COLO668 (cell line): ENCODE measurements at regions not wholly inside any gene's neighbourhood (a gene's known extent, or its start where the extent isn't known, plus 50 kb on each side); places are given as distances from the start of the nearest gene placed in this dataset.
"Not testable (repeated sequence)": the region's sequence is repeated elsewhere in the genome, so short reads cannot be mapped to it uniquely, and the experiment has no call there.

Experiments used
- DNase-seq: peaks from one replicate; lab custom pipeline; 2025; ENCODE audit not compliant: unreplicated experiment; lab: John Stamatoyannopoulos, UW

GRCh38 chr18:64369830-64370440 lies 221.0 kb upstream of the LINC00305 start:
- not testable (repeated sequence) for DNase-seq

- DNase-seq, result no peak
Observed at GRCh38 chr18:64365106-64365505, 216.2 kb upstream of the LINC00305 start.

- DNase-seq, result no peak
Observed at GRCh38 chr18:64337673-64338072, 188.8 kb upstream of the LINC00305 start.

- DNase-seq, result no peak
Observed at GRCh38 chr18:64337018-64337417, 188.1 kb upstream of the LINC00305 start.

DNA sequence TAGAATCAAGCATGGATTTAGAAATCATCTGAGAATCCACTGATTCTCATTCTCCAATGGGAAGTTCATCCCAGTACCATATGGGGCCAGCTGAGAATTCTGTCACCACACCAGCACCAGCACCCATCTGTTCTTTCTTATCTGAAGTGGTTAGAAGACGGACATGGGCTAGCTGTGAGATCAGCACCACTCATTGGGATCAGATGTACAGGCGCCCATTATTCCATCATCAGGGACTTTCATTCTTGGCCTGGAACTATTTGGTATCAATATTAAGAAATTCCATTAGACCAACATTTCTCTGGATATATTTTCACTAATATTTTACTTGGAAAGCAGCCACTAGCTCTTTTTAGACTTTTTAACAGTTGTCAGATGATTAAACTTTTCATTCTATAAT lies 185.9 kb upstream of the LINC00305 start:
- DNase-seq, result no peak

DNA sequence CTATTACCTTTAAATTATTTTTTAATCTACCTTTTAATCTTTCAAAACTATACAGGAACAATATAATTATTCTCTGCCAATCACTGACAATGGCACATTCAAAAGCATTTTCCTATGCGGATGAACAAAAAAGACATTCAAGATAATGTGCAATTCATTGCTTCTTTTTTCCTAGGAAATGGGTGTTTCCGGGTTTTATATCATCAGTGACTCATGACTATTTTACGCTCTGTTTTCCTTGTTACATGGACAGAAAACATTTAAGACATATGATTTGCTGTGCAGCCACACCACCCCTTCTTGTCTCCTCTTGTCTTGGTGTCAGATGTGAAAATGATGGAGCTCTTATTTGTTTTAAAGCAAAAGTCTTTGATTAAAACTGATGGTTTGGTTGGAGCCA lies 184.7 kb upstream of the LINC00305 start:
- DNase-seq, result no peak

GRCh38 chr18:64332835-64333234 lies 183.9 kb upstream of the LINC00305 start:
- no peak for DNase-seq

- DNase-seq, result no peak
Observed at GRCh38 chr18:64331419-64331818, 182.5 kb upstream of the LINC00305 start.

DNA sequence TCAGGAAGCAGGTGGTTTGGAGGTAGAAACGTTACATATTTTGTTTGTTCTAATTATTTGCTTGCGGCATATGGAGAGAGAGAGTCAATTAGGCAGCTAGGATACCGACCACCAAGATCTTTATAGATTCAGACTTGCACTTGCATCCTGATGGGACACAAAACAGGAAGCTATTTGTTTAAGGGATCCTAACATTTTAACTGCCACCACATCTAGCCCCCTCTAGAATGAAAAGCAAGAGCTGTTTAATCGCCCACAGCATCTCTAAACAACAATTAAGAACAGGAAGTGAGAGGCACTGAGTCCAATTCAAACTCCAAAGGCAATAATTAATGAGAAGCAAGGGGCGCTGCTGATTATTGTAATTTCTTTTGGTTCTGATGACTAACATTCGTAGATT lies 182.0 kb upstream of the LINC00305 start:
- no peak for DNase-seq

DNA sequence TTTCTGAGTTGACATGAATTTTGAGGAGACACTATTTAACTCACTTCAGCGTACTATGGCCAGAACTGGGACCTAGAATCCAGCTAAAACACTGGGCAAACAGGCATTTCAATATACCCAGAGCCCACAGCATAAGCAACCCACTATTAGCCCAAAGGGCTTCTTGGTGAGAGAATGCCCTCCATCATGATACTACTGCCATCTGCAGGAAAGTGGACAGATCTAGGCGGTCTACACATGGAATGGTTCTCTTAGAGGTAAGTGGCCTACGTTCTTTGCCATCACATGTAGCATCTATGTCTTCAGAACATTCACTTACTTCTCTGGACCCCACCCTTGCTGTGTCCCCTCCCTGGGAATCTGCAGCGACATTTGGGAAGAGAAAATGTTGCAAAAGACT lies 181.3 kb upstream of the LINC00305 start:
- no peak for DNase-seq

GRCh38 chr18:64322189-64322588 lies 173.3 kb upstream of the LINC00305 start:
- DNase-seq, result no peak

- no peak for DNase-seq
Observed at GRCh38 chr18:64318547-64318946, 169.7 kb upstream of the LINC00305 start.

- DNase-seq, result no peak
Observed at GRCh38 chr18:64311859-64312258, 163.0 kb upstream of the LINC00305 start.

DNA sequence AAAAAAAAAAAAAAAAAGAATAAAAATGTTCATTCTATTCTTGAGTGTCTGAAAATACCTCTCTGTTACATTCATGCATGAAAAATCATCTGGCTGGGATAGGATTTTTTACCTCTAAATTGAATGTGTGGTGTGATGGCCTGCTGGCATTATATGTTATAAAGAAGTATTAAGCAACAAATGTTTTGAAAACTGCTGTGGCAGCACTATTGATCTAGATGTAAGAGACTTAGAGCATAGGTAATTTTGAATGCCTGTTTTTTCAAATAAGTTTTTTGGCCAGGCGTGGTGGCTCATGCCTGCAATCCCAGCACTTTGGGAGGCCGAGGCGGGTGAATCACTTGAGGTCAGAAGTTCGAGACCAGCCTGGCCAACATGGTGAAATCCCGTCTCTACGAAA lies 147.0 kb upstream of the LINC00305 start:
- no peak for DNase-seq

GRCh38 chr18:64294967-64295366 lies 146.1 kb upstream of the LINC00305 start:
- DNase-seq, result no peak

DNA sequence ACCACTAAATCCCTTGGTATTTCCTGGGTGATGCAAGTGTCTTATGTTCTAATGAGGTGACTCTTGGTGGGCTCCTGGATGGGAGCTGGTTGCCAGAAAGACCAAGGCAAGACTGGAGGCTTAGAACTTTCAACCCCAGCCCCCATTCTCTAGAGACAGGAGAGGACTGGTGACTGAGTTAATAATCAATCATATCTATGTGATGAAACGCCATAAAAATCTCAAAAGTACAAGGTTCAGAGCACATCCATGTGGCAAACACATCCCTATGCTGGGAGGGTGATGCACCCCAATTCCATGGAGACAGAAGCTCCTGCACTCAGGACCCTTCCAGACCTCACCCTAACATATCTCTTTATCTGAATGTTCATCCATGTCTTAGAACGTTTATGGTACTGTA lies 139.5 kb upstream of the LINC00305 start:
- DNase-seq, result no peak

DNA sequence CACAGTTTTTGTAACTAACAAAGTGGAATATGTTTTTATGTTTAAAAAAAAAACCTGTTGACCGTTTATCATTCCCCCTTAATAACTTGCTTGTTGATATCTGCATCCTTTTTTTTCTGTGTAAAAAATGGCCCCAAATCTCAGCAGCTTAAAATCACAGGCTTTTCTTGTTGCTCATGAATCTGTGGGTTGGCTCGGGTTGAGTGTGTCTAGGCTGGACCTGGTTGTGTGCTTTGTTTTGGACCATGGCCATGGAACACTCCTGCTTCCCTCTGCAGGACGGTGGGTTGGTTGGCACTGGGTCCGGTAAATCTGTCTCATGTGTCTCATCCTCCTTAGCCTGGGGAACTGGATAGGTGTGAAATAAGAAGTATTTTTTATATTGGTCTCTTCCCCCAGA lies 139.0 kb upstream of the LINC00305 start:
- no peak for DNase-seq

- DNase-seq, result no peak
Observed at GRCh38 chr18:64283059-64283458, 134.2 kb upstream of the LINC00305 start.

DNA sequence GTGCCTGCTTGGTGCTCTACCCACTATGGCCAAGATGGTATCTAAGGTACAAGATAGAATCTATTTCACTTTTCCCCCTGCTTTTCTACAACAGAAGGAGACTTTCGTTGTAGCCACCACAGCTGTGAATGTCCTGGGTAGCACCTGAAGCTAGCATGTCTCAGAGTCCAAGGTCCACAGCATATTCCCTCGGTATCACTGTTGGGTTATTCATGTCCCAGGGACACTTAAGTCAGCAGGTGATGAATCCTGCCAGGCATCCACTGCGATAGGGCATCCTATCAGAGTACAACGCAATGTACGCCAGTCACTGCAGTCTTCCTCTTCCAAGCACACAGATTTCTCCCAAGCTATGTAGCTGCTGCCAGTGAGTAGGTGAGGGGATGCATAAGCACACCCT lies 129.1 kb upstream of the LINC00305 start:
- DNase-seq, result no peak

DNA sequence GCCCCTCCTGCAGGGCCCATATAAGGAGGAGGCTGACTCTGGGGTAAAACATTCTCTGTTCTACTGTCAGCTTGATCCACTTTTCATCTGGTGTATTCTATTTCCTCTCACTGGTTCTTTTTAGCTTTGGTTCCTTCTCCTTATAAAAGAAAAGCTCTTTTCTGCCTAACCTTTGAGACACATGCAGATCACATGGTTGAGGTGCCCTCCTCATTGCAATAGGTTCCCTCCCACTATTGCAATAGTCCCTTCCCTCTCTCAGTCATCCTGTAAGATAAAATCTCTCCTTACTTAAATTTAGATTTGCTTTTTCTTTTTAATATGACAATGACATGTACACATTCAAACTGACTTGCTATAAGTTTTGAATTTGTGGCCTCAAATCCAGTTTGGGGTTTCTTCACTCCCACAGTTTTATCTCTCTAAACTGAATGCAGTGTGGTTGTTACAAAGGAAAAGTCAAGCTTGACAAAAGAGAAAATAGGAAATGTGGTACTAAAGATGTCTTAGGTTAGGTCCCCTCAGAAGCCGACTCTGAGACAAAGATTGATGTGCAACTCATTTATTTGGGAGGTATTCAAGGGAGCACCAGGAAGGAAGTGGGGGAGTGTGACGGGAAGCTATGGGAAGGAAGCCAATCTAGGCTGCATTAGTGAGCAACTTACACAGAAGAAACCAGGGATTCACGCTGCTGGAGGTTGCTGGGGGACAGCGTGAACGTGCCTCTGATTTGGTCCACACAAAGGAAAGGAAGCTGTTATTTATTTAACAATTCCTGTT lies 127.6 kb upstream of the LINC00305 start:
- no peak for DNase-seq

DNA sequence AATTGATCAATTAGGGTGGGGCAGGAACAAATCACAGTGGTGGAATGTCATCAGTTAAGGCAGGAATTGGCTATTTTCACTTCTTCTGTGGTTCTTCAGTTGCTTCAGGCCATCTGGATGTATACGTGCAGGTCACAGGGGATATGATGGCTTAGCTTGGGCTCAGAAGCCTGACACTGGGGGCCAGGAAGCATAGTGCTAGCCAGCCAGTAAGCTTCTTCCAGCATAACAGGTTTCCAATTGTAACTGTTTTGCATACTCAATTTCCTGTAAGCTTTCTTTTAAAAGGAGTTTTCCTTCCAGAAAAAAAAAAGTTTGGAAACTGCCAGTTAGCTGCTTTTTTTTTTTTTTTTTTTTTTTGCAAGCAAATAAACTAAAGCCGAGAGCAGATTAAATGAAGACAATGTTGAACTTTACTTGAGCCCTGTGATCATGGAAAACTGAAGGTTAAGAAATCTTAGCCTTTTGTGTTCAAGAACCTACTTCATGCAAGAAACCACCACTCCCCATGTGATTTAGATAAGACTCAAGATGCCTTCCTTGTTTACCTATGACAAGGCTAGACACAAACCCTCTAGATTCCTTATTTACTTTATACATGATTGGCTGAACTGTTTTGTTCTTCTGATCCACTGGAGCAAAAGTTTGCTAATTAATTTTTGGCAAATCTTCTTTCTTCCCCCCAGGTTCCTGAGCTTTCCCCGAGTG lies 126.9 kb upstream of the LINC00305 start:
- no peak for DNase-seq

GRCh38 chr18:64273724-64274123 lies 124.8 kb upstream of the LINC00305 start:
- no peak for DNase-seq
